HG02642 (cell line): ENCODE measurements at regions not wholly inside any gene's neighbourhood (a gene's known extent, or its start where the extent isn't known, plus 50 kb on each side); places are given as distances from the start of the nearest gene placed in this dataset.

Source experiments
- ATAC-seq: cut with Tn5 transposase; IDR thresholded peaks from one replicate; pipeline ENCODE4 v1.9.1; 2021; ENCODE audit warnings: mild to moderate bottlenecking; ENCODE audit not compliant: unreplicated experiment, poor library complexity

- ATAC-seq: no peak
Measured at GRCh38 chr6:97867177-97867576, 584.2 kb upstream of the MMS22L start.

GRCh38 chr6:97870273-97870672 lies 587.3 kb upstream of the MMS22L start:
- no peak for ATAC-seq

GRCh38 chr6:97876711-97877110 lies 593.7 kb upstream of the MMS22L start:
- ATAC-seq: no peak

GRCh38 chr6:97882755-97883154 lies 599.7 kb upstream of the MMS22L start:
- ATAC-seq: no peak

GRCh38 chr6:97885325-97885724 lies 602.3 kb upstream of the MMS22L start:
- no peak for ATAC-seq

- ATAC-seq: no peak
Measured at GRCh38 chr6:97885828-97886227, 602.8 kb upstream of the MMS22L start.

GRCh38 chr6:97901531-97901930 lies 618.5 kb upstream of the MMS22L start:
- no peak for ATAC-seq

GRCh38 chr6:97909380-97909779 lies 626.4 kb upstream of the MMS22L start:
- ATAC-seq: no peak

GRCh38 chr6:97913721-97914120 lies 630.7 kb upstream of the MMS22L start:
- no peak for ATAC-seq

- no peak for ATAC-seq
Measured at GRCh38 chr6:97914912-97915311, 631.9 kb upstream of the MMS22L start.

GRCh38 chr6:97915537-97915936 lies 632.5 kb upstream of the MMS22L start:
- no peak for ATAC-seq

GRCh38 chr6:97917369-97917768 lies 634.4 kb upstream of the MMS22L start:
- no peak for ATAC-seq

- ATAC-seq: no peak
Measured at GRCh38 chr6:97919046-97919445, 636.0 kb upstream of the MMS22L start.

- no peak for ATAC-seq
Measured at GRCh38 chr6:97919631-97920030, 636.6 kb upstream of the MMS22L start.

GRCh38 chr6:97923249-97923648 lies 640.2 kb upstream of the MMS22L start:
- ATAC-seq: no peak

GRCh38 chr6:97925504-97925903 lies 642.5 kb upstream of the MMS22L start:
- no peak for ATAC-seq

- no peak for ATAC-seq
Measured at GRCh38 chr6:97939440-97940168, 656.6 kb upstream of the MMS22L start.

GRCh38 chr6:97947841-97948240 lies 664.8 kb upstream of the MMS22L start:
- no peak for ATAC-seq

- ATAC-seq: no peak
Measured at GRCh38 chr6:97958134-97958533, 675.1 kb upstream of the MMS22L start.

- no peak for ATAC-seq
Measured at GRCh38 chr6:97963193-97963592, 680.2 kb upstream of the MMS22L start.

- ATAC-seq: no peak
Measured at GRCh38 chr6:97969065-97969464, 686.0 kb upstream of the MMS22L start.

GRCh38 chr6:97977084-97977483 lies 694.1 kb upstream of the MMS22L start:
- no peak for ATAC-seq

- ATAC-seq: no peak
Measured at GRCh38 chr6:97978855-97979271, 695.8 kb upstream of the MMS22L start.
